ENCODE measurements at regions not wholly inside any gene's neighbourhood (a gene's known extent, or its start where the extent isn't known, plus 50 kb on each side); places are given as distances from the start of the nearest gene placed in this dataset.
"Not testable (repeated sequence)": the region's sequence is repeated elsewhere in the genome, so short reads cannot be mapped to it uniquely, and the experiment has no call there.

- DNase-seq = not testable (repeated sequence)
These were observed 189.9 kb downstream of the NPIPA8 start for GRCh38 chr16:18146601-18147142.

GRCh38 chr16:18142066-18142465, 194.5 kb downstream of the NPIPA8 start:
- DNase-seq = not testable (repeated sequence)

- not testable (repeated sequence) for DNase-seq
These were observed 200.2 kb downstream of the NPIPA8 start for GRCh38 chr16:18136288-18136687.

- DNase-seq = not testable (repeated sequence)
These were observed 201.5 kb downstream of the NPIPA8 start for GRCh38 chr16:18135024-18135423.

GRCh38 chr16:18131587-18131986, 204.9 kb downstream of the NPIPA8 start:
- DNase-seq = not testable (repeated sequence)

GRCh38 chr16:18130478-18131120, 205.9 kb downstream of the NPIPA8 start:
- DNase-seq = not testable (repeated sequence)

- DNase-seq = not testable (repeated sequence)
These were observed 209.5 kb downstream of the NPIPA8 start for GRCh38 chr16:18127033-18127432.

- not testable (repeated sequence) for DNase-seq
These were observed 217.4 kb downstream of the NPIPA8 start for GRCh38 chr16:18119092-18119491.

- DNase-seq = not testable (repeated sequence)
These were observed 217.9 kb downstream of the NPIPA8 start for GRCh38 chr16:18118684-18119083.

- DNase-seq = not testable (repeated sequence)
These were observed 218.5 kb downstream of the NPIPA8 start for GRCh38 chr16:18118071-18118470.

- not testable (repeated sequence) for DNase-seq
These were observed 232.1 kb downstream of the NPIPA8 start for GRCh38 chr16:18104412-18104811.

GRCh38 chr16:18101077-18101476, 235.5 kb downstream of the NPIPA8 start:
- DNase-seq = not testable (repeated sequence)

GRCh38 chr16:18092605-18093004, 243.9 kb downstream of the NPIPA8 start:
- not testable (repeated sequence) for DNase-seq

- not testable (repeated sequence) for DNase-seq
These were observed 255.7 kb downstream of the NPIPA8 start for GRCh38 chr16:18080658-18081363.

GRCh38 chr16:18077910-18078309, 258.6 kb downstream of the NPIPA8 start:
- not testable (repeated sequence) for DNase-seq

- no peak for DNase-seq
These were observed 264.4 kb downstream of the NPIPA8 start for GRCh38 chr16:18072161-18072560.

- DNase-seq = no peak
These were observed 266.9 kb downstream of the NPIPA8 start for GRCh38 chr16:18069683-18070082.

- no peak for DNase-seq
These were observed 268.1 kb downstream of the NPIPA8 start for GRCh38 chr16:18068477-18068876.

- DNase-seq = no peak
These were observed 273.8 kb downstream of the NPIPA8 start for GRCh38 chr16:18062713-18063112.

- no peak for DNase-seq
These were observed 276.2 kb downstream of the NPIPA8 start for GRCh38 chr16:18060351-18060750.

- DNase-seq = no peak
These were observed 277.0 kb downstream of the NPIPA8 start for GRCh38 chr16:18059577-18059976.

GRCh38 chr16:18059089-18059488, 277.4 kb downstream of the NPIPA8 start:
- no peak for DNase-seq

GRCh38 chr16:18055411-18055916, 281.1 kb downstream of the NPIPA8 start:
- DNase-seq = no peak

- DNase-seq = no peak
These were observed 285.8 kb downstream of the NPIPA8 start for GRCh38 chr16:18050777-18051176.

All from effector CD4-positive, alpha-beta T cell (primary cell).